GM18505 (cell line): ENCODE measurements at regions not wholly inside any gene's neighbourhood (a gene's known extent, or its start where the extent isn't known, plus 50 kb on each side); places are given as distances from the start of the nearest gene placed in this dataset.
"Not testable (repeated sequence)": the region's sequence is repeated elsewhere in the genome, so short reads cannot be mapped to it uniquely, and the experiment has no call there.

Experiments used
- ATAC-seq: cut with Tn5 transposase; IDR thresholded peaks from one replicate; pipeline ENCODE4 v1.9.1; 2021; ENCODE audit not compliant: unreplicated experiment
- POLR2A ChIP-seq: IDR thresholded peaks from 4 replicates; pipeline ENCODE4 v1.6.1; 2011; ENCODE audit warnings: borderline replicate concordance; ENCODE audit not compliant: insufficient read depth, insufficient read length; ENCODE audit errors: extremely low read depth

DNA sequence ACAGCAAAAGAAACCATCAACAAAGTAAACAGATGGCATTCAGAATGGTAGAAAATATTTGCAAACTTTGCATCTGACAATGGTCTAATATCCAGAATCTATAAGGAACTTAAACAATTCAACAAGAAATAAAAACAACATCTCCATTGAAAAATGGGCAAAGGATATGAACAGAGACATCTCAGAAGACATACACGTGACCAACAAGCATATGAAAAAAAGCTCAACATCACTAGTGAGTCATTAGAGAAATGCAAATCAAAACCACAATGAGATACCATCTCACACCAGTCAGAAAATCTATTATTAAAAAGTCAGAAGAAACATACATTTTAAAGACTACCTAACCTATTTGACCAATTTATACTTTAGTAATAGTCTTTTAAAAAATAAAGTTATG lies 571.3 kb upstream of the NRG3 start:
- no peak for TF ChIP-seq POLR2A
- ATAC-seq: no peak

DNA sequence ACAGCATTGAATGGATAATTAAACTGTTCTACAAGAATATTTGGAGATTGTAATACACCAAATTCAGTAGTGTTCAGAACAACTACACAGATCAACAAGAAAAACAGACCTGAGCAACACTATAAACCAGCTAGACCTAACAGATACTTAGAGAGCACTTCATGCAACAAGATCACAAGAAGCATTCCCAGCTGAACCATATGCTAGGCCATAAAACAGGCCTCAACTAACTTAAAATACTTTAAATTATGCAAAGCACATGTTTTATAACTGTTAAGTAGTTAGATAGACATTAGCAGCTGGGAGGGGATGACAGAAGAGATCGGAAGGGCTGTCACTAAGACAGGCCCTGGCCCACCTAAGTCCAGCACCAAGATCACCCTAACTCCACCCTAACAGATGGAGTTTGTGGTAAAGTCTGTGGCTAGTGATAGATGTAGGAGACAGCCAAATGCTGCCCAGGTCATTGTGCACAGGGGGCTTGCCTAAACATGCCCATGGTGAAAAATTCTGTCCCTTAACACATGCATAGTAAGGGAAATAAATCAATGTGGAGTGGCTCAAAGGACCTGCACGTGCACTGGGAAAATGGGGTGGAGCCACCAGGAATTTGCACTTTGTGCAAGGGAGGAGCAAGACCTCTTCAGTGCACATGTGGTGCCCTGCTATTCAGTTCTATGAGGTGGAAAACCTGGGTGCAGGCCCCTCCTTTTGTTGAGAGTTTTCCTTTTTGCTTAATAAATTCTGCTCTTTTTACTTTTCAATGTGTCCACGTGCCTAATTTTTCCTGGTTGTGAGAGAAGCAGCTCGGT lies 567.8 kb upstream of the NRG3 start:
- TF ChIP-seq POLR2A: no peak
- ATAC-seq: no peak

DNA sequence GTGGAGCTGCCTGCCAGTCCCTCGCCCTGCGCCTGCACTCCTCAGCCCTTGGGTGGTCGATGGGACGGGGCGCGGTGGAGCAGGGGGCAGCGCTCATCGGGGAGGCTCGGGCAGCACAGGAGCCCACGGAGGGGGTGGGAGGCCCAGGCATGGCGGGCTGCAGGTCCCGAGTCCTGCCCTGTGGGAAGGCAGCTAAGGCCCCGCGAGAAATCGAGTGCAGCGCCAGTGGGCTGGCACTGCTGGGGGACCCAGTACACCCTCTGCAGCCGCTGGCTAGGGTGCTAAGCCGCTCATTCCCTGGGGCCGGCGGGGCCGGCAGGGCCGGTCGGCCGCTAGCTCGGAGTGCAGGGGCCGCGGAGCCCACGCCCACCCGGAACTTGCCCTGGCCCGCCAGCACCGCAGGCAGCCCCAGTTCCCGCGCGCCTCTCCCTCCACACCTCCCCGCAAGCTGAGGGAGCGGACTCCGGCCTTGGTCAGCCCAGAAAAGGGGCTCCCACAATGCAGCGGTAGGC lies 565.9 kb upstream of the NRG3 start:
- TF ChIP-seq POLR2A: no peak
- ATAC-seq: no peak

DNA sequence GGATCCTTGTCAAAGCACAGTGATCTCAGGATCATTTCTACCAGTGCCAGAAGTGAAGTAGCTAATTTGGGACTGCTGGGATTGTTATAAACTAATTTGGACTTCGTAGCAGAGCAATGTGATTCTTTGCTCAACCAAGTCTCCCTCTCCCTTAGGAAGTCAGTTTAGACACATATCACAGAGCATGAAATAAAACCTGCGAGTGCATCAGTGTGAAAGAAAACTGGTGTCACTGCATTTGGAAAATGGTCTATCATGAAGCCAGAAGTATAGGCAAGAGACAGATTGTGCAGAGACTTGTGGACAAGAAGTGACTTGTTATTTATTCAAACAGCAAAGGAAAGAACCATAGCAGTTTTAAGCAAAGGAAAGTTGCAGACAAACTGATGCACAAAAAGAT lies 560.5 kb upstream of the NRG3 start:
- no peak for TF ChIP-seq POLR2A
- ATAC-seq: no peak

DNA sequence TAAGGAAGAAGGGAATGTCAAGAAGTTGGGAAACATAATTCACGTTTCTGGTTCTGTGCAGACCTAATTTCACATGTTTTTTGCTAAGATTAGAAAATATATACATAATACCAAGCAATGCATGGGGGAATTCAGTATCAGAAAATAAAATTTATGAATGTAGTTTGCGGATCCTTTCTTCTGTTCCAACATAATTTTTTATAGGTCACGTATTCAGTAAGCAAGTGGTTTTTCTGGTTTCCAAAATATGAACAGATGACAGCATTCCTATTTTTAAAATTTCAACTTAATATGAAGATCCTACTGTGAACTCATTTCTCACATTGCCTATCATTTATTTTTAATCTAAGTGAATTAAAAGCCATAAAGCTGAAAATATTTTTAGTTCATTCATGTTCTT lies 560.0 kb upstream of the NRG3 start:
- no peak for TF ChIP-seq POLR2A
- no peak for ATAC-seq

DNA sequence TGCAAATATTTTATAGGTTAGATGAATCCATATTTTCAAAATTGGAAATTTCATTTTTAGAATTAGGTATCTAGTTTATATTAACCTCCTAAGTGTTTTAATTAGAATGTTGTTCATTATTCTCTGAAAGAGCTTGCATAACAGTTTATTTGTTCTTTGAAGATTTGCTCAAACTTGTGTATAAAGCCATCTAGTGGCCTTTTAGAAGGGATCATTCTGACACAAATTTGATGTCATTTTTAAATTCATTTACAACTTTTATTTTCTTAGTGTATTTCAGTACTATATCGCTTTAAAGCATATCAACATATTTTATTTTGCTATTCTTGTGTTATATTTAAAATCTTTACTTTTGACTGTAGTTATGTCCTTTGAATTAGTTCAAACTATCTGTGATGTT lies 527.0 kb upstream of the NRG3 start:
- TF ChIP-seq POLR2A: no peak
- ATAC-seq: no peak

DNA sequence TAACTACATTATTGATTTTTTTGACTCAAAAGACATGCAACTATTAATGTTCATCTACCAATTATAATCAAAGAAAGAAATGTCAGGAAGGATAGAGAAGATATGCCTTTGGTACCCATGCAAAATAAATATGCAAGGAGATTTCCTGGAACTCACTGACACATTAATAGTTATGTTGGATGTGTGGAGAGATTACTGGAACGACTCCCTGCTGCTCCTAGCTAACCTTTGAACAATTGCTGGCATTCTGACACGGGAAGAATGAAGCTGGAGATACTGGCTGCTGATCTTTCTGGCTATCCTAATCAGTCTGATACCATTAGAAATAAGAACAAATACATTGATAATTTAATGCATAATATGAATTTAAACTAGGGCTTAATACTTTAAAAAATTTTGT lies 507.9 kb upstream of the NRG3 start:
- TF ChIP-seq POLR2A: no peak
- ATAC-seq: no peak

DNA sequence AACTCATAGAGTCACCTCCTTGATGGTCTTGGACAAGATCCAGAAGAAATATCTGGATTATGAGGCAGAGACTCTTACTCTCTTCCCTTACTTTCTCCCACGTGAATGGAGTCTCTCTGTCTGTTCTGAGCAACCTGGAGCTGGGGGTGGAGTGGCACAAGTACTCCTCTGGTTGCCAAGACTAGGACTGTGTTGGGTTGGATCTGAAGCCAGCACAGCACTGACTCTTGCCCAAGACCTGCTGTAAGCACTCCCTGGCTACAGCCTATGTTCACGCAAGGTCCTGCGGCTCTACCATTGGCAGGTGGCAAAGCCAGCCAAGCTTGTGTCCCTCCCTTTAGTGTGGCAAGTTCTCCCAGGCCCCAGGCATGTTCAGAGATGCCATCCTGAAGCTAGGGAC lies 488.2 kb upstream of the NRG3 start:
- ATAC-seq: no peak
- no peak for TF ChIP-seq POLR2A

DNA sequence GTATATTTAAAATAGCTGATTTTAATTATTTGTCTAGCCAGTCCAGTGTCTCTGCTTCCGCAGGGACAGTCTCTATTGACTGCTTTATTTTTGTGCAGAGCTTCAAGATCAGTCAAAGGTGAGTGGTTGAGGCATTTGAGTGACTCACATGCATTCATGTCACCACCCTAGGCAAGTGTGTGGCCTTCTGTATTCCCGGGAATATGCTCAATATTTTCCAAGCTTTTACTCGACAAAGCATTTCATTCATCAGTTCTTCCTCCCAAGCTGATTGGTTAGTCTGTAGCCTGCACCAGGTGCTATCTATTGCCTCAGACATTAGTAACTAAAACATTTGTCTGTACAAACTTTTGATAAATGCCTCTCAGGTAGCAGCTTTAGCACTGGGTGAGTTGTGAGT lies 471.5 kb upstream of the NRG3 start:
- ATAC-seq: no peak
- no peak for TF ChIP-seq POLR2A

DNA sequence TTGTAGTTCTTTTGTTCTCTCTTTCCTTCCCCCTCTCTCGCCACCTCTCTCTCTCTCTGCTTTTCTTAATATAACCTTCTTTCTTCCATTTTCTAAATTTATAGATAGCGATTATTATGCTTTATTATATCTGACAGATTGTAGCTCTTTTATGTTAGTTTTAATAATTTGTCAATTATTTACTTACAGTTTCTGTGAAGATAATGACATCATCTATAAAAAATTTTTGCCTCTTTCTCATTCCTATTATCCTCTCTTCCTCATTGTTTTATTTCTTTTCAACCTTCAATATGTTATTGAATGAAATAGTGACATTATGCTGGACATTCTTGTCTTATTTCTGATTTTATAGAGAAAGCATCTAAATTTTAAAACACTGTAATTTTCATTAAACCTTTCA lies 469.6 kb upstream of the NRG3 start:
- ATAC-seq: no peak
- TF ChIP-seq POLR2A: no peak

DNA sequence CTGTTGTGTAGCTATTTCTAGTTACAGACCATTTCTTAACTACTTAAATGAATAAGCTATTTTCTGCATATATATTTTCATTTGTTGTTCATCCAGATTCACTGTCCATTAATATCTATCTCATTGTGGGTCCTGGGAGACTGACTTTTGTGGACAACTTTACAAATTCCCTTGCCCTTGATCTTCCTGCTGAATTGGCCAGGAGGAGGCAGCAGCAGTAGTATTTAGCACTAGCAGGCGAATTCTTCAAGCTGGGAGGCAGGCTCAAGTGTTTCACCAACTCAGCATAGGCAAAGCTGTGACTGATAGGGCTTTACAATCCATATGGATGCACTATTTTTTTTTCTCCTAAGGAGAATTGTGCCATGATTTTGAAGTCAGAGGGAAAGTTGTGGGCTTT lies 461.0 kb upstream of the NRG3 start:
- no peak for TF ChIP-seq POLR2A
- ATAC-seq: no peak

DNA sequence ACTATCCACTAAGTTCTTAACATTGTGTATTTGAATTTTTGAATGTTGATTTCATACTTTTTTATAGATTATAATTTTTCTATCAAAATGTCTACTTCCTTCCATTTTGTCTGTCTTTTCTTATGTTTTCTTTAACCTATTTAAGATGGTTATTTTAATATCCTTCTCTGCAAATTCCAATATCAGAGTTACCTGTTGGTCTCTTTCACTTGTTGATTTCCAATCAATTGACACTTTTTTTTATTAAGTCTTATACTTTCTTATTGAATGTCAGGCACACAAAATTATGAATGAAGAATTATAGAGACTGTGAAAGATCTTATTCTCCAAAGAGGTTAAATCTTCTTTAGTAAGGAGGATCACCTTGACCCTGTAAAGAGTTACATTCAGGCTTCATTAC lies 448.3 kb upstream of the NRG3 start:
- ATAC-seq: no peak

DNA sequence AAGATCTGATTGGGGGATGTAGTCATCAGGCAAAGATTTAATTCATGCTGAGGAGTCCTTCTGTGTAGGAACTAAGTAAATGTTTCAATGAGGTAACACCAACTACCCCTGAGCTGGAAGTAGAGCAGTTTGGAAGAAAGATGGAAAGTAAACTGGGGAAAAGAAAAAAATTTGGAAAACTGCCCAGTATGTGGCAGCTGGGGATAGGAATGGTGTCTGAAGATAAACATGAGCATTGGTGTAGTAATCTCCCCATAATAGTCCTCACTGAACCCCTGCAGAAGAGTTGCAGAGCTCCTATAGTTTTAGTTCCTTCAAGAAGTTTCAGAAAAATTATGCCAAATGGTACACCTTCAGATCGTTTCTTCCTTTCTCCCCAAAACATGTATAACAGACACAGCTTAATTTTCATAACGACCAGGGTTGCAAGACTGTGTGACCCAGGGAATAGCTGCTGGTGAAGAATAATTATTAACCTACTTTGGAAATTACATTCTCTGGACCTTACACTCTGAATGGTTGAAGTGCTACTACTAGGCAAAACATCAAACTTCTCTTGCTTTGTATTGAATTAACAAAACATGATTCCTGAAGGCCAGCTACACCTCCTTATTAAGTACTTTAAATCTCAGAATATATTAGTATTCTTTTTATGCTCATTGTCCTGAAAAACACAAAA lies 446.4 kb upstream of the NRG3 start:
- TF ChIP-seq POLR2A: no peak
- no peak for ATAC-seq

More for the DNA sequence above, 448.3 kb upstream of the NRG3 start:
- no peak for TF ChIP-seq POLR2A

DNA sequence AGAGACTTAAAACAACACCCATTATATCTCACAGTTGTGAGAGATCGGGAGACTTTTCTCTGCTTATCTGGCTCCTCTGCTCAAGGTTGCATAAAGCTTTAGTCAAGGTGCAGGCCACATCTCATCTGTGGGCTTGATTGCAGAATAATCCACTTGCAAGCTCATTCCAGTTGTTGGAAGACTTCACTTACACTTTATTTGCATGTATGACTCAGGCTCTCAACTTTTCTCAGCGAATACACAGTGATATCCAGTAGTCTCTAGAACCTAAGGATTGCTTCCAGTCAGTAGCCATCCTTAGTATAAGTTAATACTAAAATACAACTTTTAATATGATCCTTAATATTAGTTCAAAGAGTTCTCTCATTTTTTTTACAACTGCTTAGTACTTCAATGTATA lies 435.5 kb upstream of the NRG3 start:
- TF ChIP-seq POLR2A: no peak
- no peak for ATAC-seq

DNA sequence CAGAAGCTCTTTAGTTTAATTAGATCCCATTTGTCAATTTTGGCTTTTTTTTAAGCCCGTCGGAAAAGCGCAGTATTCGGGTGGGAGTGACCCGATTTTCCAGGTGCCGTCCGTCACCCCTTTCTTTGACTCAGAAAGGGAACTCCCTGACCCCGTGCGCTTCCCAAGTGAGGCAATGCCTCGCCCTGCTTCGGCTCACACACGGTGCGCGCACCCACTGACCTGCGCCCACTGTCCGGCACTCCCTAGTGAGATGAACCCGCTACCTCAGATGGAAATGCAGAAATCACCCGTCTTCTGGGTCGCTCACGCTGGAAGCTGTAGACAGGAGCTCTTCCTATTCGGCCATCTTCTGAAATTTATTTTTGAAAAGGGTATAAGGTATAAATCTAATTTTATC lies 433.4 kb upstream of the NRG3 start:
- not testable (repeated sequence) for ATAC-seq

DNA sequence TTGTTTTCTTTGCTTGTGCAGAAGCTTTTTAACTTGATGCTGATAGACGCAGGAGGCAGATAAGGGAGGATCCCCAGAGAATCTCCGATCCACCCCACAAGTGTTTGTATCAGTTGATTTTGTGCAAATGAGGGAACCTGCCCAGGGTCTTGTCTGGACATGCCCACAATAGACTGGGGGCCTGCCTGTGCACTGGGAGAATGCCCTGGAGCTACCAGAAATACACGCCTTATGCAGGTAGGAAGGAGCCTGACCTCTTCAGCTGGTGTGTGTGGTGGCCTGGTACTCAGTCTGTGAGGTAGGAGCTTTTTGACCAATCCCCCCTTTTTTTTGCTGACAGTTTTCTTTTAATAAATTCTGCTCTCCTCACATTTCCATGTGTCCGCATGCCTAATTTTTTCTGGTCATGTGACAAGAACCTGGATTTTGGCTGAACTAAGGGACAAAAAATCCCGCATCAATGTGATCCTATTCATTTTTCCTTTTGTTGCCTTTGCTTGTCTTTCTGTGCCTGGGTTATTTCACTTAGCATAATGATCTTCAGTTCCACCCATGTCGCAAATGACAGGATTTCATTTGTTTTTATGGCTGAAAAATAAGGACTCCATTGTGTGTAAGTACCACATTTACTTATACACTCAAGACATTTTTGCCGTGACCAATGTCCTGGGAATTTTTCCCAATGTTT lies 430.6 kb upstream of the NRG3 start:
- no peak for TF ChIP-seq POLR2A
- no peak for ATAC-seq
